ENCODE measurements at regions not wholly inside any gene's neighbourhood (a gene's known extent, or its start where the extent isn't known, plus 50 kb on each side); places are given as distances from the start of the nearest gene placed in this dataset.
A peak's percentile ranks its signal among the peaks of the same experiment; 100 is the strongest.

- Histone ChIP-seq H3K4me1 (peaks cover 6 to 50% (median 18%) of the 10 kb centered on the region in 3 donors), H3K36me3 (no peaks in the 10 kb centered on the region), H3K27ac (no peak overlapping the region), H3K9me3 (no peaks in the 10 kb centered on the region), H3K27me3 (peaks cover 0 to 34% (median 0%) of the 10 kb centered on the region in 4 donors), H3K4me3 (no peak overlapping the region)
- intact Hi-C loops (cut with DNase I): no loop called here
- 87 to 100% methylated on average over 2 to 3 of the region's 5 CpGs for WGBS, 2 donors
- DNase-seq: no peak
- no peak for TF ChIP-seq POLR2A (IDR thresholded peaks at IDR 0.05)
- TF ChIP-seq, protein P1, sequence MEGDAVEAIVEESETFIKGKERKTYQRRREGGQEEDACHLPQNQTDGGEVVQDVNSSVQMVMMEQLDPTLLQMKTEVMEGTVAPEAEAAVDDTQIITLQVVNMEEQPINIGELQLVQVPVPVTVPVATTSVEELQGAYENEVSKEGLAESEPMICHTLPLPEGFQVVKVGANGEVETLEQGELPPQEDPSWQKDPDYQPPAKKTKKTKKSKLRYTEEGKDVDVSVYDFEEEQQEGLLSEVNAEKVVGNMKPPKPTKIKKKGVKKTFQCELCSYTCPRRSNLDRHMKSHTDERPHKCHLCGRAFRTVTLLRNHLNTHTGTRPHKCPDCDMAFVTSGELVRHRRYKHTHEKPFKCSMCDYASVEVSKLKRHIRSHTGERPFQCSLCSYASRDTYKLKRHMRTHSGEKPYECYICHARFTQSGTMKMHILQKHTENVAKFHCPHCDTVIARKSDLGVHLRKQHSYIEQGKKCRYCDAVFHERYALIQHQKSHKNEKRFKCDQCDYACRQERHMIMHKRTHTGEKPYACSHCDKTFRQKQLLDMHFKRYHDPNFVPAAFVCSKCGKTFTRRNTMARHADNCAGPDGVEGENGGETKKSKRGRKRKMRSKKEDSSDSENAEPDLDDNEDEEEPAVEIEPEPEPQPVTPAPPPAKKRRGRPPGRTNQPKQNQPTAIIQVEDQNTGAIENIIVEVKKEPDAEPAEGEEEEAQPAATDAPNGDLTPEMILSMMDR (IDR thresholded peaks at IDR 0.05): no peak
These were observed 291.3 kb downstream of the RRAGC start for GRCh38 chr1:38568061-38568857.

- Histone ChIP-seq H3K4me1 (peaks cover 6 to 41% (median 16%) of the 10 kb centered on the region in 3 donors), H3K27ac (no peak overlapping the region), H3K27me3 (peaks cover 0 to 41% (median 0%) of the 10 kb centered on the region in 4 donors), H3K36me3 (no peaks in the 10 kb centered on the region), H3K4me3 (no peak overlapping the region), H3K9me3 (no peaks in the 10 kb centered on the region)
- intact Hi-C loops (cut with DNase I): no loop called here
- 89 to 94% methylated on average over 5 of the region's 5 CpGs for WGBS, 2 donors
- DNase-seq: no peak
- no peak for TF ChIP-seq POLR2A (IDR thresholded peaks at IDR 0.05)
- TF ChIP-seq, protein P1 (IDR thresholded peaks at IDR 0.05): no peak
These were observed 292.2 kb downstream of the RRAGC start for GRCh38 chr1:38567401-38567800.

- no peak for DNase-seq
- H3K27ac ChIP-seq: no peak overlapping the region
- H3K9me3 ChIP-seq: no peaks in the 10 kb centered on the region
- no peaks in the 10 kb centered on the region for H3K36me3 ChIP-seq
- intact Hi-C loops (cut with DNase I): no loop called here
- H3K27me3 ChIP-seq: peaks cover 0 to 44% (median 0%) of the 10 kb centered on the region in 4 donors
- H3K4me1 ChIP-seq: peaks cover 0 to 44% (median 15%) of the 10 kb centered on the region in 3 donors
- H3K4me3 ChIP-seq: no peak overlapping the region
- TF ChIP-seq, protein P1 (IDR thresholded peaks at IDR 0.05): peak in 1 of 6 experiments; percentile 20
- TF ChIP-seq POLR2A (IDR thresholded peaks at IDR 0.05): no peak
- WGBS, 2 donors: 26 to 33% methylated on average over 3 to 4 of the region's 5 CpGs
These were observed 294.5 kb downstream of the RRAGC start for GRCh38 chr1:38565020-38565491.

GRCh38 chr1:38563942-38564735 is 295.4 kb downstream of the RRAGC start:
- 81 to 85% methylated on average over 6 of the region's 7 CpGs for WGBS, 2 donors
- intact Hi-C loops (cut with DNase I): no loop called here

DNA sequence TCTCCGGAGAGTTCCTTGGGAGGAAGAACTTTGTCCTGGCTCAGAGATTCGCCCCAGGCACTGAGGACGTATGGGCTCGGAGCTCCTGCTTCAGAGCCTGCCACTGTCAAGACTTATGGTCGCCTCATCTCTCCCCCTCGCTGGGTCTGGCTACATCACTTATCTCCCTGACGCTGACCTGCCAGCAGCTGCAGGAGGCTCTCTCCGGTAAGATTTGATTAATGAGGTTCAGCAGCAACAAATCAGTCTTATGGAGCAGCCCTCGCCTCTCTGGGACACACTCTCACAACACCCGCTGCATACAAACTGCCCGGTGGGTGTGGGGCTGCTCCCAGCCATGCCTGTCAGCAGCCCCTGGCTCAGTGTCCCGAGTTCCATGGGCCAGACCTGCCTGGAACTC is 297.8 kb downstream of the RRAGC start:
- Histone ChIP-seq H3K36me3 (no peaks in the 10 kb centered on the region), H3K4me3 (no peak overlapping the region), H3K27me3 (peaks cover 0 to 35% (median 0%) of the 10 kb centered on the region in 4 donors), H3K4me1 (peaks cover 7 to 62% (median 24%) of the 10 kb centered on the region in 3 donors), H3K27ac (no peak overlapping the region), H3K9me3 (no peaks in the 10 kb centered on the region)
- intact Hi-C loops (cut with DNase I): no loop called here
- no peak for DNase-seq
- TF ChIP-seq, protein P1 (IDR thresholded peaks at IDR 0.05): no peak
- no peak for TF ChIP-seq POLR2A (IDR thresholded peaks at IDR 0.05)
- 37 to 68% methylated on average over 8 to 12 of the region's 12 CpGs for WGBS, 2 donors

More at GRCh38 chr1:38563942-38564735, 295.4 kb downstream of the RRAGC start:
- Histone ChIP-seq H3K4me3 (no peak overlapping the region), H3K4me1 (peaks cover 4 to 49% (median 20%) of the 10 kb centered on the region in 3 donors), H3K9me3 (no peaks in the 10 kb centered on the region), H3K36me3 (no peaks in the 10 kb centered on the region), H3K27me3 (peaks cover 0 to 41% (median 0%) of the 10 kb centered on the region in 4 donors), H3K27ac (no peak overlapping the region)
- no peak for DNase-seq
- no peak for TF ChIP-seq POLR2A (IDR thresholded peaks at IDR 0.05)
